Epithelial cell of proximal tubule (primary cell): ENCODE measurements at regions not wholly inside any gene's neighbourhood (a gene's known extent, or its start where the extent isn't known, plus 50 kb on each side); places are given as distances from the start of the nearest gene placed in this dataset.

Source experiments
- DNase-seq: peaks from one replicate; pipeline ENCODE4 v3.0.0-alpha.2; 2011; ENCODE audit warnings: low read depth
- H3K4me3 ChIP-seq: 2 replicates; pipeline ENCODE4 v1.5.1; 2011; ENCODE audit warnings: low read depth, mild to moderate bottlenecking, low read length
- TF ChIP-seq, protein P1 (sequence below): conservative IDR thresholded peaks from 2 replicates; pipeline ENCODE4 v1.5.1; 2012; ENCODE audit warnings: low read depth, mild to moderate bottlenecking, low read length

DNA sequence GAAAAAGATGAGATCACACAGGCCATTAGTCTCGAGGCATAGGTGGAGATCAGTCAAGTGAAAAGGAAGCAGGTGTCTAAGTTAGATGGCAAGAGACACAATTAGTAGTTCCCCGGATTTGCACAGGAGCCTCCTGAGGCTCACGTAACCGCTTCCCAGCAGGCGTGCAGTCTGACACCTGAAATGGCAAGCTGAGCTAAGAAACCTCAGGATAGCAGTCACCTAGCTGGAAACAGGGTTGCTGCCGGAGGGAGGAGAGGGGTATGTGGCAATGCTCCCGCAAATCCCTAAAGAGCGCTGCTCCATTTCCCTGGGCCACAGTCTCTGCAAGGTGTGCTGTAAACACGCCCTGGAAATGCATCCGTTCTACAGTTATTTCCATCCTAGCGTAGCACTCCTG is 1151.0 kb downstream of the DIAPH3 start:
- no peak overlapping the region for H3K4me3 ChIP-seq

DNA sequence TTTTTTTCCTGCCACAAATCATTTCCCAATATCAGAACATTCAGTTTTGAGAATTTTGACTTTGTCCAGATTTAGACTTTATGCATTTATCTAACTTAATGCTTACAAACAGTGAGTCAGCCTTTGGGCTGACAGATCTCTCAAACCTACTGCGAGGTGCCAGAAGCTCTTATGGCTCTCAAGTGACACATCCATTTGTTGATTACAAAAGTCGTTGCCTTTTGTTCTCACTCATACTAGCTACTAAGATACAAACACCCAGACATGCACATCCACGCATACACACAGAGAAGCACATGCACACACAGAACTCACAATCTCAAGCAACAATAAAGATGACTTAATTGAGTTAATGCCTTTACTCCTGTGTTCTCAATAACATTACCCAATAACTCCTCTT is 1147.5 kb downstream of the DIAPH3 start:
- H3K4me3 ChIP-seq: no peak overlapping the region
- DNase-seq: no peak
- TF ChIP-seq, protein P1, sequence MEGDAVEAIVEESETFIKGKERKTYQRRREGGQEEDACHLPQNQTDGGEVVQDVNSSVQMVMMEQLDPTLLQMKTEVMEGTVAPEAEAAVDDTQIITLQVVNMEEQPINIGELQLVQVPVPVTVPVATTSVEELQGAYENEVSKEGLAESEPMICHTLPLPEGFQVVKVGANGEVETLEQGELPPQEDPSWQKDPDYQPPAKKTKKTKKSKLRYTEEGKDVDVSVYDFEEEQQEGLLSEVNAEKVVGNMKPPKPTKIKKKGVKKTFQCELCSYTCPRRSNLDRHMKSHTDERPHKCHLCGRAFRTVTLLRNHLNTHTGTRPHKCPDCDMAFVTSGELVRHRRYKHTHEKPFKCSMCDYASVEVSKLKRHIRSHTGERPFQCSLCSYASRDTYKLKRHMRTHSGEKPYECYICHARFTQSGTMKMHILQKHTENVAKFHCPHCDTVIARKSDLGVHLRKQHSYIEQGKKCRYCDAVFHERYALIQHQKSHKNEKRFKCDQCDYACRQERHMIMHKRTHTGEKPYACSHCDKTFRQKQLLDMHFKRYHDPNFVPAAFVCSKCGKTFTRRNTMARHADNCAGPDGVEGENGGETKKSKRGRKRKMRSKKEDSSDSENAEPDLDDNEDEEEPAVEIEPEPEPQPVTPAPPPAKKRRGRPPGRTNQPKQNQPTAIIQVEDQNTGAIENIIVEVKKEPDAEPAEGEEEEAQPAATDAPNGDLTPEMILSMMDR: no peak

More for the DNA sequence above, 1151.0 kb downstream of the DIAPH3 start:
- TF ChIP-seq, protein P1: no peak
- no peak for DNase-seq

DNA sequence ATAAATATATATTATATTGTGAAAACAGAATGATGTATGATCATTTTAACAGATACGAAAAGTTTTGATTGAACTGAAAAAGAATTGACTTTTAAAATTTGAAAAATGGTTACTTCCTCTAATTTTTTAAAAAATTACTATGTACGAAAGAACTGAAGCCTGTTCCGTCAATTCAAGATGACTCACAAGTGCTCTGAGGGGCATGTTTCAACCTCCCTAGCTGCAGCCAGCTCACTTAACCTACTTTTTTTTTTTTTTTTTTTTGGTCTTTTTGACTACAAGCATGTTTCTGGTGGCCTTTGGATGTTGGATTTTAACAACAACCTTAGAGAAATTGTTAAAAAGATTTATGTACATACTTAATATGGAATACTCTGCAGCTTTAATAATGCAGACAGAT is 1139.3 kb downstream of the DIAPH3 start:
- H3K4me3 ChIP-seq: no peak overlapping the region
- no peak for DNase-seq
- TF ChIP-seq, protein P1: no peak

DNA sequence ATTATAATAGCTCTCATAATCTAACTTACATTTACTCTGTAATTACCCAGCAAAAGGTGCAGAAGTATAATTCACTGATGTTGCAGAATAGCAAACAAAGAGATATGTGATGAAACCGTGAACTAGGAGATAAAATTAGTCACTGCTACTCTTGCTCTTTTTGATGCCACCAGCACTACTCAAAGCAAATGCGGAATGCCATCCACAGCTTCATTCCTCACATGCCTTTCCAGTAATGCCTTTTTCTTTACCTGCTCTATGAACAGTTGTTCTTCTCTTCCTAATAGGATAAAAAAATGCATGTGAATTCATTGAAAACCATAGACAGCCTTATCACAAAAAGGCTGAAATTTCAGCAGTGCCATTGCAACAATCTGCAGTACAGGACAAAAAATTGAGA is 1129.5 kb downstream of the DIAPH3 start:
- TF ChIP-seq, protein P1: no peak
- H3K4me3 ChIP-seq: no peak overlapping the region
- DNase-seq: no peak

DNA sequence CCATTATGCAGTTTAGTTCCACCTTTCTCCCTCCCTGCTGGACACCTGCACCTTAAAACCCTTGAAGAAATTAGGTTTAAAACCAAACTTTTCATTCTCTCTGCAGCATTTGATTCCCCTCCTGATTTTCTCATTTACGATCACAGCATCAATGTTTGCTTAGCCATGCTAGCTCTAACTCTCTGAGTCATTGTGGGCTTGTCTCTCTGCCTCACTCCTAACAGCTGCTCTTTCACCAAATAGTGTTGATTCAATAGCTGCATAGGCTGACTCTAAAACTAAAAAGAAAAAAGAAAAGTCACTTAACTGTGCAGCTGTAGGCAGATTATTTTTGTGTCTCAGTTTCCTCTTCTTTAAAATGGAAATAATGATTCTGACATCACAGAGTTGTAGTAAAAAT is 1124.9 kb downstream of the DIAPH3 start:
- H3K4me3 ChIP-seq: no peak overlapping the region
- TF ChIP-seq, protein P1: no peak
- no peak for DNase-seq

DNA sequence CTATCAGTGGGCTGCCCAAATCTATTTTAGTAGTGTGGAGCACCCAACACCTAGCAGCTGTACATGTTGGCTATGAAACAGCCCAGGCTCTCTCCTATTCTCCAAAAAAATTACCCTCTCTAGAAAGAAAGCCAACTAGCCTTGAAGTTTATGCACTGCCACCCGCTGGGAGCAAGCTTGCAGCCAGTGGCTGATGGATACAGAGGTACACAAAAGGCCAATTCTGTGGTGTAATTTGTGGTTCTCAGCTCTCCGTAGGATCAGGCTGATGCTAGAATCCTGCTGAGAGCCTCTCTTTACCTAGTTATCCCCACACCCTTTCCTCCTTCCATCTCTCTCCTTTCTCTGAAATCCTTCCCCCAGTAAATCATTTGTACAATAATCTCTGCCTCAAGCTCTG is 1120.7 kb downstream of the DIAPH3 start:
- DNase-seq: no peak
- TF ChIP-seq, protein P1: no peak

DNA sequence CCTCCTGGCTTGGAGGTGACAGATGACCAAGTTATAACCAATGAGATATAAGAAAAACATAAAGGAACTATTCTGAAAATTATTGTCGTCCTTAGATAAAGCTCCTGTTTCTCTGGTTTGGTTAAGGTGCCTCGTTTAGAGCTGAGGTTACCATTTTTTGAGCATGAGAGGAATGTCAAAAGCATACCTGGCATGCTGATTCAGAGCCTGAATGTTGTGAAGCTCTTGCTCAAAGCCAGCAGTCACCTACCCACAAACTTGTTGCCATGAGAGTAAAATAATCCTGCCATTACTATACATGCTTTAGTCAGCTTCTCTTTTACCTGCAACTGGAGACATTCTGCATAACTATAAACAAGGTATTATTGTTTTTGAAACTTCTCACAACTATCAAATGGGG is 1116.2 kb downstream of the DIAPH3 start:
- H3K4me3 ChIP-seq: no peak overlapping the region
- no peak for DNase-seq
- TF ChIP-seq, protein P1: no peak

More for the DNA sequence above, 1120.7 kb downstream of the DIAPH3 start:
- H3K4me3 ChIP-seq: no peak overlapping the region
